Neural cell (in vitro differentiated cells): ENCODE measurements at regions not wholly inside any gene's neighbourhood (a gene's known extent, or its start where the extent isn't known, plus 50 kb on each side); places are given as distances from the start of the nearest gene placed in this dataset.

Experiments used
- EP300 ChIP-seq: fragments of 450-650 bp; conservative IDR thresholded peaks from 2 replicates; pipeline ENCODE4 v1.6.1; 2014; ENCODE audit warnings: antibody characterized with exemption, mild to moderate bottlenecking, moderate library complexity; ENCODE audit not compliant: poor library complexity, severe bottlenecking
- EZH2 ChIP-seq: fragments of 200-600, 300-800 bp; shearing (Covaris generic), sonication (generic); IDR thresholded peaks from 2 replicates; pipeline ENCODE4 v1.6.1; 2014; ENCODE audit warnings: antibody characterized with exemption, low read length, borderline replicate concordance, mild to moderate bottlenecking; ENCODE audit not compliant: insufficient read depth, poor library complexity, severe bottlenecking
- MXI1 ChIP-seq: fragments of 450-650 bp; conservative IDR thresholded peaks from 2 replicates; pipeline ENCODE4 v1.6.1; 2014; ENCODE audit warnings: antibody characterized with exemption, mild to moderate bottlenecking; ENCODE audit not compliant: poor library complexity, severe bottlenecking
- POLR2AphosphoS5 ChIP-seq: IDR thresholded peaks from 2 replicates; pipeline ENCODE4 v1.6.1; 2012
- RAD21 ChIP-seq: fragments of 450-650 bp; conservative IDR thresholded peaks from 2 replicates; pipeline ENCODE4 v1.6.1; 2014; ENCODE audit warnings: antibody characterized with exemption, mild to moderate bottlenecking, moderate library complexity
- SMC3 ChIP-seq: fragments of 450-650 bp; conservative IDR thresholded peaks from 2 replicates; pipeline ENCODE4 v1.6.1; 2014; ENCODE audit warnings: antibody characterized with exemption, mild to moderate bottlenecking, moderate library complexity; ENCODE audit not compliant: poor library complexity
- TAF1 ChIP-seq: IDR thresholded peaks from 2 replicates; pipeline ENCODE4 v1.6.1; 2012; ENCODE audit warnings: low read depth
- TF ChIP-seq, protein P1 (sequence below): fragments of 450-650 bp; IDR thresholded peaks from 2 replicates; pipeline ENCODE4 v1.5.1; 2014; ENCODE audit warnings: antibody characterized with exemption, mild to moderate bottlenecking, moderate library complexity; ENCODE audit not compliant: poor library complexity, severe bottlenecking
- TF ChIP-seq, protein P2 (sequence below): IDR thresholded peaks from 2 replicates; pipeline ENCODE4 v1.6.1; 2012; ENCODE audit warnings: borderline replicate concordance

DNA sequence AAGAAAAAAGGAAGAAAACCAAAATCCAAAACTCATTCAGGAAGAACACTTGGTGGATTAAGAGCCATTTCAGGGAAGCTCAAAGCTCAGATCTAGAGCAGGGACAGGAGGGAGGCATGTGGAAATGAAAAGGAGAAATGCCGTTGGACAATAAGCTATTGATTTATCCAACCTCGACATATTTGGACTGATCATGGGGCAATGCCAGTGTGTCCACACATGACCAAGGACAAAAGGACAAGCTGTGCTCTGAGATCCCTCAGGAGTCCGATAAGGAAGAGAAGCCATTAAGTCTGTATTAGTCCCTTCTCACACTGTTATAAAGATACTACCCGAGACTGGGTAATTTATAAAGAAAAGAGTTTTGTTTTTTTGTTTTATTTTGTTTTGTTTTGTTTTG lies 684.0 kb upstream of the CELF2 start:
- TF ChIP-seq, protein P1, sequence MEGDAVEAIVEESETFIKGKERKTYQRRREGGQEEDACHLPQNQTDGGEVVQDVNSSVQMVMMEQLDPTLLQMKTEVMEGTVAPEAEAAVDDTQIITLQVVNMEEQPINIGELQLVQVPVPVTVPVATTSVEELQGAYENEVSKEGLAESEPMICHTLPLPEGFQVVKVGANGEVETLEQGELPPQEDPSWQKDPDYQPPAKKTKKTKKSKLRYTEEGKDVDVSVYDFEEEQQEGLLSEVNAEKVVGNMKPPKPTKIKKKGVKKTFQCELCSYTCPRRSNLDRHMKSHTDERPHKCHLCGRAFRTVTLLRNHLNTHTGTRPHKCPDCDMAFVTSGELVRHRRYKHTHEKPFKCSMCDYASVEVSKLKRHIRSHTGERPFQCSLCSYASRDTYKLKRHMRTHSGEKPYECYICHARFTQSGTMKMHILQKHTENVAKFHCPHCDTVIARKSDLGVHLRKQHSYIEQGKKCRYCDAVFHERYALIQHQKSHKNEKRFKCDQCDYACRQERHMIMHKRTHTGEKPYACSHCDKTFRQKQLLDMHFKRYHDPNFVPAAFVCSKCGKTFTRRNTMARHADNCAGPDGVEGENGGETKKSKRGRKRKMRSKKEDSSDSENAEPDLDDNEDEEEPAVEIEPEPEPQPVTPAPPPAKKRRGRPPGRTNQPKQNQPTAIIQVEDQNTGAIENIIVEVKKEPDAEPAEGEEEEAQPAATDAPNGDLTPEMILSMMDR, result no peak
- TF ChIP-seq EP300, result no peak
- TF ChIP-seq EZH2, result no peak
- no peak for TF ChIP-seq RAD21
- TF ChIP-seq POLR2AphosphoS5, result no peak
- no peak for TF ChIP-seq SMC3
- TF ChIP-seq, protein P2, sequence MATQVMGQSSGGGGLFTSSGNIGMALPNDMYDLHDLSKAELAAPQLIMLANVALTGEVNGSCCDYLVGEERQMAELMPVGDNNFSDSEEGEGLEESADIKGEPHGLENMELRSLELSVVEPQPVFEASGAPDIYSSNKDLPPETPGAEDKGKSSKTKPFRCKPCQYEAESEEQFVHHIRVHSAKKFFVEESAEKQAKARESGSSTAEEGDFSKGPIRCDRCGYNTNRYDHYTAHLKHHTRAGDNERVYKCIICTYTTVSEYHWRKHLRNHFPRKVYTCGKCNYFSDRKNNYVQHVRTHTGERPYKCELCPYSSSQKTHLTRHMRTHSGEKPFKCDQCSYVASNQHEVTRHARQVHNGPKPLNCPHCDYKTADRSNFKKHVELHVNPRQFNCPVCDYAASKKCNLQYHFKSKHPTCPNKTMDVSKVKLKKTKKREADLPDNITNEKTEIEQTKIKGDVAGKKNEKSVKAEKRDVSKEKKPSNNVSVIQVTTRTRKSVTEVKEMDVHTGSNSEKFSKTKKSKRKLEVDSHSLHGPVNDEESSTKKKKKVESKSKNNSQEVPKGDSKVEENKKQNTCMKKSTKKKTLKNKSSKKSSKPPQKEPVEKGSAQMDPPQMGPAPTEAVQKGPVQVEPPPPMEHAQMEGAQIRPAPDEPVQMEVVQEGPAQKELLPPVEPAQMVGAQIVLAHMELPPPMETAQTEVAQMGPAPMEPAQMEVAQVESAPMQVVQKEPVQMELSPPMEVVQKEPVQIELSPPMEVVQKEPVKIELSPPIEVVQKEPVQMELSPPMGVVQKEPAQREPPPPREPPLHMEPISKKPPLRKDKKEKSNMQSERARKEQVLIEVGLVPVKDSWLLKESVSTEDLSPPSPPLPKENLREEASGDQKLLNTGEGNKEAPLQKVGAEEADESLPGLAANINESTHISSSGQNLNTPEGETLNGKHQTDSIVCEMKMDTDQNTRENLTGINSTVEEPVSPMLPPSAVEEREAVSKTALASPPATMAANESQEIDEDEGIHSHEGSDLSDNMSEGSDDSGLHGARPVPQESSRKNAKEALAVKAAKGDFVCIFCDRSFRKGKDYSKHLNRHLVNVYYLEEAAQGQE, result no peak
- no peak for TF ChIP-seq MXI1
- TF ChIP-seq TAF1, result no peak
